Neural cell (in vitro differentiated cells): ENCODE measurements at regions not wholly inside any gene's neighbourhood (a gene's known extent, or its start where the extent isn't known, plus 50 kb on each side); places are given as distances from the start of the nearest gene placed in this dataset.

ENCODE experiments used
- H2AFZ ChIP-seq: fragments of 200-600, 300-800 bp; sonication (generic), shearing (Covaris generic); 2 replicates; pipeline ENCODE4 v1.6.0; 2014; ENCODE audit warnings: low read depth, mild to moderate bottlenecking, antibody characterized with exemption, low read length, moderate library complexity
- H3F3A ChIP-seq: fragments of 200-600 bp; shearing (Covaris generic); 2 replicates; pipeline ENCODE4 v1.6.1; 2016; ENCODE audit warnings: mild to moderate bottlenecking, moderate library complexity, mixed read lengths, antibody characterized with exemption, low read length; ENCODE audit not compliant: insufficient read depth, poor library complexity, severe bottlenecking
- H3K27ac ChIP-seq: fragments of 200-600, 300-800 bp; sonication (generic), shearing (Covaris generic); 2 replicates; pipeline ENCODE4 v1.5.1; 2014; ENCODE audit warnings: mild to moderate bottlenecking, low read length, moderate library complexity
- H3K27me3 ChIP-seq: fragments of 300-800, 200-600 bp; sonication (generic), shearing (Covaris generic); 2 replicates; pipeline ENCODE4 v1.6.0; 2014; ENCODE audit warnings: mild to moderate bottlenecking, low read depth, low read length, moderate library complexity; ENCODE audit not compliant: insufficient read depth
- H3K36me3 ChIP-seq: fragments of 300-800, 200-600 bp; sonication (generic), shearing (Covaris generic); 2 replicates; pipeline ENCODE4 v1.5.1; 2014; ENCODE audit warnings: mild to moderate bottlenecking, antibody characterized with exemption, low read length, moderate library complexity; ENCODE audit not compliant: insufficient read depth
- H3K4me2 ChIP-seq: fragments of 300-800, 200-600 bp; sonication (generic), shearing (Covaris generic); 2 replicates; pipeline ENCODE4 v1.6.0; 2014; ENCODE audit warnings: mild to moderate bottlenecking, low read length
- H3K4me3 ChIP-seq: fragments of 300-800, 200-600 bp; sonication (generic), shearing (Covaris generic); 2 replicates; pipeline ENCODE4 v1.5.1; 2014; ENCODE audit warnings: mild to moderate bottlenecking, low read length, moderate library complexity
- H3K79me2 ChIP-seq: fragments of 200-600 bp; shearing (Covaris generic); replicated peaks from 2 replicates; pipeline ENCODE4 v1.6.0; 2014; ENCODE audit warnings: mild to moderate bottlenecking, low read length, moderate library complexity; ENCODE audit not compliant: insufficient read depth
- H3K9ac ChIP-seq: fragments of 300-800, 200-600 bp; sonication (generic), shearing (Covaris generic); 2 replicates; pipeline ENCODE4 v1.6.1; 2016; ENCODE audit warnings: mild to moderate bottlenecking, low read length, mixed read lengths
- H3K9me2 ChIP-seq: fragments of 200-600 bp; shearing (Covaris generic); 2 replicates; pipeline ENCODE4 v1.6.1; 2016; ENCODE audit warnings: mild to moderate bottlenecking, low read length, mixed read lengths; ENCODE audit not compliant: insufficient read depth
- H3K9me3 ChIP-seq: fragments of 200-600, 300-800 bp; sonication (generic), shearing (Covaris generic); 2 replicates; pipeline ENCODE4 v1.6.1; 2016; ENCODE audit warnings: mild to moderate bottlenecking, mixed run types, low read length, moderate library complexity, mixed read lengths
- H4K20me1 ChIP-seq: fragments of 200-600 bp; shearing (Covaris generic); 2 replicates; pipeline ENCODE4 v1.6.1; 2016; ENCODE audit warnings: mild to moderate bottlenecking, mixed run types; ENCODE audit not compliant: insufficient read depth
- EP300 ChIP-seq: fragments of 450-650 bp; conservative IDR thresholded peaks from 2 replicates; pipeline ENCODE4 v1.6.1; 2014; ENCODE audit warnings: antibody characterized with exemption, mild to moderate bottlenecking, moderate library complexity; ENCODE audit not compliant: poor library complexity, severe bottlenecking
- EZH2 ChIP-seq: fragments of 200-600, 300-800 bp; shearing (Covaris generic), sonication (generic); IDR thresholded peaks from 2 replicates; pipeline ENCODE4 v1.6.1; 2014; ENCODE audit warnings: antibody characterized with exemption, low read length, borderline replicate concordance, mild to moderate bottlenecking; ENCODE audit not compliant: insufficient read depth, poor library complexity, severe bottlenecking
- MXI1 ChIP-seq: fragments of 450-650 bp; conservative IDR thresholded peaks from 2 replicates; pipeline ENCODE4 v1.6.1; 2014; ENCODE audit warnings: antibody characterized with exemption, mild to moderate bottlenecking; ENCODE audit not compliant: poor library complexity, severe bottlenecking
- POLR2AphosphoS5 ChIP-seq: IDR thresholded peaks from 2 replicates; pipeline ENCODE4 v1.6.1; 2012
- RAD21 ChIP-seq: fragments of 450-650 bp; conservative IDR thresholded peaks from 2 replicates; pipeline ENCODE4 v1.6.1; 2014; ENCODE audit warnings: antibody characterized with exemption, mild to moderate bottlenecking, moderate library complexity
- SMC3 ChIP-seq: fragments of 450-650 bp; conservative IDR thresholded peaks from 2 replicates; pipeline ENCODE4 v1.6.1; 2014; ENCODE audit warnings: antibody characterized with exemption, mild to moderate bottlenecking, moderate library complexity; ENCODE audit not compliant: poor library complexity
- TAF1 ChIP-seq: IDR thresholded peaks from 2 replicates; pipeline ENCODE4 v1.6.1; 2012; ENCODE audit warnings: low read depth
- TF ChIP-seq, protein P1 (sequence below): IDR thresholded peaks from 2 replicates; pipeline ENCODE4 v1.6.1; 2012; ENCODE audit warnings: borderline replicate concordance
- TF ChIP-seq, protein P2 (sequence below): fragments of 450-650 bp; IDR thresholded peaks from 2 replicates; pipeline ENCODE4 v1.5.1; 2014; ENCODE audit warnings: antibody characterized with exemption, mild to moderate bottlenecking, moderate library complexity; ENCODE audit not compliant: poor library complexity, severe bottlenecking

DNA sequence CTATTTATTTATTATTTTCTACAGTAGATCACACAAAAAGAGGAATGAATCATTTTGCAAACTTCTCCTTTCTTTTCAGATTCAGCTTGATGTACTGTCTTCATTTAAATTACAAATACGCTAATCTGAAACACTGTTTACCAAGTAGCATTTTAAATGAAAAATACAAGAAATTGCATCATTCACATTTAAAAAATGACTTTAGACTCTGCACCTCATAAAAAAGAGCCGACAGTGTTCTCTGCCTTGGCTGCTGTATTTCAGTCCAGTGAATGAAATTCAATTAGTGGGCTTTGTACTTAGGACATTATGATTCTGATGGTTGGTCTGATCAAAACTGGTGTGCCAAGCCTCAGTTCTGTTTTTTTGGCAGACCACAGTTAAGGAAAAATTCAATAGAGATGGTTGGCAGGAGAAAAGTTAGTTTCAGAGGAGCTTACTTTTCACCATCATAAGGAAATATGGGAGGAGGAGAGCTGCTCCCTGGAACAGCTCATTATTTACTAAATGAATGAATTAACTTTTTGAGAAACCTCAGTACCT is 222.4 kb upstream of the ESRRG start:
- Histone ChIP-seq H3K79me2 (no peaks in the 10 kb centered on the region), H3K4me2 (no peak overlapping the region), H2AFZ (no peak overlapping the region), H3K27ac (no peak overlapping the region), H3K36me3 (no peaks in the 10 kb centered on the region), H3K9me3 (no peaks in the 10 kb centered on the region), H3K9ac (no peak overlapping the region), H3K27me3 (no peaks in the 10 kb centered on the region), H3K9me2 (no peaks in the 10 kb centered on the region), H4K20me1 (no peaks in the 10 kb centered on the region), H3F3A (no peaks in the 10 kb centered on the region), H3K4me3 (no peak overlapping the region)
- TF ChIP-seq TAF1, result no peak
- TF ChIP-seq POLR2AphosphoS5, result no peak
- no peak for TF ChIP-seq MXI1
- TF ChIP-seq, protein P1, sequence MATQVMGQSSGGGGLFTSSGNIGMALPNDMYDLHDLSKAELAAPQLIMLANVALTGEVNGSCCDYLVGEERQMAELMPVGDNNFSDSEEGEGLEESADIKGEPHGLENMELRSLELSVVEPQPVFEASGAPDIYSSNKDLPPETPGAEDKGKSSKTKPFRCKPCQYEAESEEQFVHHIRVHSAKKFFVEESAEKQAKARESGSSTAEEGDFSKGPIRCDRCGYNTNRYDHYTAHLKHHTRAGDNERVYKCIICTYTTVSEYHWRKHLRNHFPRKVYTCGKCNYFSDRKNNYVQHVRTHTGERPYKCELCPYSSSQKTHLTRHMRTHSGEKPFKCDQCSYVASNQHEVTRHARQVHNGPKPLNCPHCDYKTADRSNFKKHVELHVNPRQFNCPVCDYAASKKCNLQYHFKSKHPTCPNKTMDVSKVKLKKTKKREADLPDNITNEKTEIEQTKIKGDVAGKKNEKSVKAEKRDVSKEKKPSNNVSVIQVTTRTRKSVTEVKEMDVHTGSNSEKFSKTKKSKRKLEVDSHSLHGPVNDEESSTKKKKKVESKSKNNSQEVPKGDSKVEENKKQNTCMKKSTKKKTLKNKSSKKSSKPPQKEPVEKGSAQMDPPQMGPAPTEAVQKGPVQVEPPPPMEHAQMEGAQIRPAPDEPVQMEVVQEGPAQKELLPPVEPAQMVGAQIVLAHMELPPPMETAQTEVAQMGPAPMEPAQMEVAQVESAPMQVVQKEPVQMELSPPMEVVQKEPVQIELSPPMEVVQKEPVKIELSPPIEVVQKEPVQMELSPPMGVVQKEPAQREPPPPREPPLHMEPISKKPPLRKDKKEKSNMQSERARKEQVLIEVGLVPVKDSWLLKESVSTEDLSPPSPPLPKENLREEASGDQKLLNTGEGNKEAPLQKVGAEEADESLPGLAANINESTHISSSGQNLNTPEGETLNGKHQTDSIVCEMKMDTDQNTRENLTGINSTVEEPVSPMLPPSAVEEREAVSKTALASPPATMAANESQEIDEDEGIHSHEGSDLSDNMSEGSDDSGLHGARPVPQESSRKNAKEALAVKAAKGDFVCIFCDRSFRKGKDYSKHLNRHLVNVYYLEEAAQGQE, result no peak
- TF ChIP-seq, protein P2, sequence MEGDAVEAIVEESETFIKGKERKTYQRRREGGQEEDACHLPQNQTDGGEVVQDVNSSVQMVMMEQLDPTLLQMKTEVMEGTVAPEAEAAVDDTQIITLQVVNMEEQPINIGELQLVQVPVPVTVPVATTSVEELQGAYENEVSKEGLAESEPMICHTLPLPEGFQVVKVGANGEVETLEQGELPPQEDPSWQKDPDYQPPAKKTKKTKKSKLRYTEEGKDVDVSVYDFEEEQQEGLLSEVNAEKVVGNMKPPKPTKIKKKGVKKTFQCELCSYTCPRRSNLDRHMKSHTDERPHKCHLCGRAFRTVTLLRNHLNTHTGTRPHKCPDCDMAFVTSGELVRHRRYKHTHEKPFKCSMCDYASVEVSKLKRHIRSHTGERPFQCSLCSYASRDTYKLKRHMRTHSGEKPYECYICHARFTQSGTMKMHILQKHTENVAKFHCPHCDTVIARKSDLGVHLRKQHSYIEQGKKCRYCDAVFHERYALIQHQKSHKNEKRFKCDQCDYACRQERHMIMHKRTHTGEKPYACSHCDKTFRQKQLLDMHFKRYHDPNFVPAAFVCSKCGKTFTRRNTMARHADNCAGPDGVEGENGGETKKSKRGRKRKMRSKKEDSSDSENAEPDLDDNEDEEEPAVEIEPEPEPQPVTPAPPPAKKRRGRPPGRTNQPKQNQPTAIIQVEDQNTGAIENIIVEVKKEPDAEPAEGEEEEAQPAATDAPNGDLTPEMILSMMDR, result no peak
- no peak for TF ChIP-seq EZH2
- no peak for TF ChIP-seq RAD21
- TF ChIP-seq SMC3, result no peak
- no peak for TF ChIP-seq EP300

DNA sequence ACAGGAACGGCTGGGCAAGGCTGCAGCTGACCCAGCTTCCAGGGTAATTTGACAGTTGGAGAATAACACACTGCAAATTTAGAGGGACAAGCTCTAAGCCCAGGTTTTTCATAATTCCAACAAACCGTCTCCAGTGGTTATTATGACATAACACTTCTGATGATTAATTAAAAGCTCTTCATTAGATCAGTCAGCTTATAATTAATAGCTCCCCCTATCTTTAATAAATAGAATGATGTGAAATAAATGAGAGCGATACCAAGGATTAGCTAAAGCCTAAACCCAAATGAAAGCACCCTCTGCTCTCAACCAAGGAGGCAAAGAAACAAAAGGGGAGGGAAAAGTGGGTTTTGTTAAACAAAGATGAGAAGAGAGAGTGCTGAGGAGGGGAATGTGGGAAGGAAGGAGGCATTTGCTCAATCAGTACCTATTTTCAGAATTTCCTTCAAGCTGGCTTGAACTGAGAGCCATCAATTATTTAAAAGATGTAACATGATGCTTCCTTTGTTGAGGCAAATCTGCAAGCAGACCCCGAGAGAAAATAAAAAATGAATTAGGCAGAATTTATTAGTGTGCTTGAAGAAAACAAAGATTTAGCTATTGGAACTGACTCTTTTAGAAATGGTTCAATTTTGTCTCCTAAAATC is 221.8 kb upstream of the ESRRG start:
- H3K9me2 ChIP-seq, result no peaks in the 10 kb centered on the region
- TF ChIP-seq EP300 (no peak), POLR2AphosphoS5 (no peak), SMC3 (no peak), EZH2 (no peak), TAF1 (no peak), MXI1 (no peak), RAD21 (no peak)
- TF ChIP-seq, protein P1, result no peak
- TF ChIP-seq, protein P2, result no peak
- H3F3A ChIP-seq, result no peaks in the 10 kb centered on the region
- no peak overlapping the region for H3K4me2 ChIP-seq
- H3K9me3 ChIP-seq, result no peaks in the 10 kb centered on the region
- no peak overlapping the region for H2AFZ ChIP-seq
- H3K9ac ChIP-seq, result no peak overlapping the region
- H4K20me1 ChIP-seq, result no peaks in the 10 kb centered on the region
- H3K27me3 ChIP-seq, result no peaks in the 10 kb centered on the region
- no peaks in the 10 kb centered on the region for H3K36me3 ChIP-seq
- H3K79me2 ChIP-seq, result no peaks in the 10 kb centered on the region
- H3K4me3 ChIP-seq, result no peak overlapping the region
- no peak overlapping the region for H3K27ac ChIP-seq
